ENCODE measurements at regions not wholly inside any gene's neighbourhood (a gene's known extent, or its start where the extent isn't known, plus 50 kb on each side); places are given as distances from the start of the nearest gene placed in this dataset.

- no peak for DNase-seq
- no peaks in the 10 kb centered on the region for H3K36me3 Mint-ChIP-seq
- H3K9me3 Mint-ChIP-seq, result no peaks in the 10 kb centered on the region
- Histone ChIP-seq H3K4me1 (ENCODE audit: control insufficient read depth in 1 of 2, insufficient read depth in 2 of 2, low read length in 2 of 2) (no peaks in the 10 kb centered on the region), H3K27ac (ENCODE audit: low read depth in 1 of 2, low read length in 2 of 2) (no peak overlapping the region), H4K20me1 (ENCODE audit: insufficient read depth, low read length) (no peaks in the 10 kb centered on the region), H2AFZ (ENCODE audit: insufficient read depth, low read depth, low read length, poor library complexity, severe bottlenecking) (no peak overlapping the region), H3K4me2 (replicated peaks; ENCODE audit: extremely low read depth, low read length, poor library complexity, severe bottlenecking) (no peak overlapping the region), H3K4me3 (replicated peaks in 1 of 3; ENCODE audit: low read depth in 2 of 3, low read length in 3 of 3) (no peak overlapping the region), H3K79me2 (ENCODE audit: insufficient read depth, low read length) (no peaks in the 10 kb centered on the region), H3K36me3 (replicated peaks in 1 of 2; ENCODE audit: control insufficient read depth in 1 of 2, insufficient read depth in 2 of 2, low read length in 2 of 2) (no peaks in the 10 kb centered on the region), H3K9me3 (replicated peaks in 1 of 2; ENCODE audit: control insufficient read depth in 1 of 2, insufficient read depth in 1 of 2, low read length in 2 of 2) (no peaks in the 10 kb centered on the region), H3K9ac (ENCODE audit: insufficient read depth, low read length, poor library complexity, severe bottlenecking) (no peak overlapping the region), H3K27me3 (ENCODE audit: control insufficient read depth in 2 of 2, insufficient read depth in 2 of 2, low read length in 2 of 2) (no peaks in the 10 kb centered on the region)
- peak overlapping the region in 1 of 7 donors; percentile 65 for H3K27ac Mint-ChIP-seq
- peaks cover 7 to 12% (median 9%) of the 10 kb centered on the region in 3 donors for H3K27me3 Mint-ChIP-seq (ENCODE audit: low read depth in 3 of 3)
- TF ChIP-seq, protein P1, sequence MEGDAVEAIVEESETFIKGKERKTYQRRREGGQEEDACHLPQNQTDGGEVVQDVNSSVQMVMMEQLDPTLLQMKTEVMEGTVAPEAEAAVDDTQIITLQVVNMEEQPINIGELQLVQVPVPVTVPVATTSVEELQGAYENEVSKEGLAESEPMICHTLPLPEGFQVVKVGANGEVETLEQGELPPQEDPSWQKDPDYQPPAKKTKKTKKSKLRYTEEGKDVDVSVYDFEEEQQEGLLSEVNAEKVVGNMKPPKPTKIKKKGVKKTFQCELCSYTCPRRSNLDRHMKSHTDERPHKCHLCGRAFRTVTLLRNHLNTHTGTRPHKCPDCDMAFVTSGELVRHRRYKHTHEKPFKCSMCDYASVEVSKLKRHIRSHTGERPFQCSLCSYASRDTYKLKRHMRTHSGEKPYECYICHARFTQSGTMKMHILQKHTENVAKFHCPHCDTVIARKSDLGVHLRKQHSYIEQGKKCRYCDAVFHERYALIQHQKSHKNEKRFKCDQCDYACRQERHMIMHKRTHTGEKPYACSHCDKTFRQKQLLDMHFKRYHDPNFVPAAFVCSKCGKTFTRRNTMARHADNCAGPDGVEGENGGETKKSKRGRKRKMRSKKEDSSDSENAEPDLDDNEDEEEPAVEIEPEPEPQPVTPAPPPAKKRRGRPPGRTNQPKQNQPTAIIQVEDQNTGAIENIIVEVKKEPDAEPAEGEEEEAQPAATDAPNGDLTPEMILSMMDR (IDR thresholded peaks at IDR 0.05), result no peak
- 92% methylated on average over 13 of the region's 18 CpGs for WGBS (ENCODE audit: insufficient coverage)
- peaks cover 2% of the 10 kb centered on the region for H3K4me1 Mint-ChIP-seq
- H3K4me3 Mint-ChIP-seq, result no peak overlapping the region
- intact Hi-C loops (cut with micrococcal nuclease), result no loop called here
Measured at GRCh38 chr22:19621373-19622060, 92.8 kb upstream of the SEPTIN5 start.

DNA sequence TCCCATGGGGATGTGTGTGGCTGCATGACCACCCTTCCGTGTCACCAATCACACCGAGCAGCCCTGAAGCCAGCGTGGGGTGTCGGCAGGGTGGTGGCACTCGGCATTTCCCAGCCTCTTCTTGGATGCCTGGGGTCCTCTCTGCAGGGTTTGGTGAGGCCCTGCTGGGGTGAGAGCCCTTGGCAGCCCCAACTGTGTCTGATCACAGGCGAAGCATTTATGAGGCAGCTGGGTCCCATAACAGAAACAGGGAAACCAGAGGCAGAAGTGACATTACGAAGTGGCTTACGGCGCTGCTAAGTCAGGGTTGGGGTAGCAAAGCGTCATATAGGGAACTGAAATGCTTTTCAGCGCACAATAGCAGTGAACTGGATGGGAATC is 92.3 kb upstream of the SEPTIN5 start:
- Mint-ChIP-seq H3K9me3 (no peaks in the 10 kb centered on the region), H3K27ac (peak overlapping the region in 1 of 7 donors; percentile 65), H3K4me1 (peaks cover 2% of the 10 kb centered on the region), H3K36me3 (no peaks in the 10 kb centered on the region), H3K27me3 (ENCODE audit: low read depth in 3 of 3) (peaks cover 7 to 12% (median 9%) of the 10 kb centered on the region in 3 donors), H3K4me3 (no peak overlapping the region)
- Histone ChIP-seq H3K27ac (ENCODE audit: low read depth in 1 of 2, low read length in 2 of 2) (no peak overlapping the region), H3K4me2 (replicated peaks; ENCODE audit: extremely low read depth, low read length, poor library complexity, severe bottlenecking) (no peak overlapping the region), H3K27me3 (ENCODE audit: control insufficient read depth in 2 of 2, insufficient read depth in 2 of 2, low read length in 2 of 2) (no peaks in the 10 kb centered on the region), H4K20me1 (ENCODE audit: insufficient read depth, low read length) (no peaks in the 10 kb centered on the region), H3K36me3 (replicated peaks in 1 of 2; ENCODE audit: control insufficient read depth in 1 of 2, insufficient read depth in 2 of 2, low read length in 2 of 2) (no peaks in the 10 kb centered on the region), H2AFZ (ENCODE audit: insufficient read depth, low read depth, low read length, poor library complexity, severe bottlenecking) (no peak overlapping the region), H3K9me3 (replicated peaks in 1 of 2; ENCODE audit: control insufficient read depth in 1 of 2, insufficient read depth in 1 of 2, low read length in 2 of 2) (no peaks in the 10 kb centered on the region), H3K4me3 (replicated peaks in 1 of 3; ENCODE audit: low read depth in 2 of 3, low read length in 3 of 3) (no peak overlapping the region), H3K9ac (ENCODE audit: insufficient read depth, low read length, poor library complexity, severe bottlenecking) (no peak overlapping the region), H3K79me2 (ENCODE audit: insufficient read depth, low read length) (no peaks in the 10 kb centered on the region), H3K4me1 (ENCODE audit: control insufficient read depth in 1 of 2, insufficient read depth in 2 of 2, low read length in 2 of 2) (no peaks in the 10 kb centered on the region)
- WGBS (ENCODE audit: insufficient coverage), result 82% methylated on average over 11 of the region's 11 CpGs
- TF ChIP-seq, protein P1 (IDR thresholded peaks at IDR 0.05), result no peak
- DNase-seq, result no peak
- intact Hi-C loops (cut with micrococcal nuclease), result no loop called here
